ENCODE measurements at regions not wholly inside any gene's neighbourhood (a gene's known extent, or its start where the extent isn't known, plus 50 kb on each side); places are given as distances from the start of the nearest gene placed in this dataset.
A peak's percentile ranks its signal among the peaks of the same experiment; 100 is the strongest.

- H3K9me3 ChIP-seq (ENCODE audit: control insufficient read depth, low read length) = no peaks in the 10 kb centered on the region
- H3K27me3 ChIP-seq (ENCODE audit: control insufficient read depth, insufficient read depth) = no peaks in the 10 kb centered on the region
- no peak for DNase-seq
- no peaks in the 10 kb centered on the region for H3K4me1 ChIP-seq (ENCODE audit: control insufficient read depth, insufficient read depth, low read length)
- intact Hi-C loops (cut with DNase I) = no loop called here
- no peak overlapping the region for H3K27ac ChIP-seq (ENCODE audit: low read length)
- H3K4me3 ChIP-seq (ENCODE audit: low read length) = no peak overlapping the region
- WGBS = 50% methylated on average over 2 of the region's 2 CpGs
- no peak for ATAC-seq
Observed at GRCh38 chr2:181771356-181771755, 91.0 kb upstream of the NEUROD1 start.

DNA sequence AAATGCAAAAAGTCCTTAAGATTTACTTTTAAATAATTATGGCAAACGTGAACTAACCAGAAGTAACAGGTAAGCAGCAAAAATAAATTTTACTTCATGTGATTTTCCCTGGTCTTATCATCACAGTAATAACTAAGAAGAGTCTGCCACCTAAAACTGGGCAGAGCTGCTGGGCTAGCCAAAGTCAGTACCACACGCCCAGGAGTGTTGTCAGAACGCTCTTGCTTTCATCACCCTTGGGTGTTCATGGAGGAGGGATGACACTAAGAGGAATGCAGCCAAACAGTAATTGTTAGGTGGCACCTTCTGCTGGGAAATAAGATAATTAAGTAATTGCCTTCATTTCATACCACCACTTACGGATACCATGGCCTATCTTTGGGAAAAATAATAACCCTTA, 92.0 kb upstream of the NEUROD1 start:
- no peaks in the 10 kb centered on the region for H3K9me3 ChIP-seq (ENCODE audit: control insufficient read depth, low read length)
- H3K27me3 ChIP-seq (ENCODE audit: control insufficient read depth, insufficient read depth) = no peaks in the 10 kb centered on the region
- WGBS = 72% methylated on average over 4 of the region's 4 CpGs
- H3K4me3 ChIP-seq (ENCODE audit: low read length) = no peak overlapping the region
- no peaks in the 10 kb centered on the region for H3K4me1 ChIP-seq (ENCODE audit: control insufficient read depth, insufficient read depth, low read length)
- no peak overlapping the region for H3K27ac ChIP-seq (ENCODE audit: low read length)
- intact Hi-C loops (cut with DNase I) = no loop called here
- DNase-seq = peak in 1 of 3 donors; percentile 37
- ATAC-seq = peak; percentile 84 to 92

DNA sequence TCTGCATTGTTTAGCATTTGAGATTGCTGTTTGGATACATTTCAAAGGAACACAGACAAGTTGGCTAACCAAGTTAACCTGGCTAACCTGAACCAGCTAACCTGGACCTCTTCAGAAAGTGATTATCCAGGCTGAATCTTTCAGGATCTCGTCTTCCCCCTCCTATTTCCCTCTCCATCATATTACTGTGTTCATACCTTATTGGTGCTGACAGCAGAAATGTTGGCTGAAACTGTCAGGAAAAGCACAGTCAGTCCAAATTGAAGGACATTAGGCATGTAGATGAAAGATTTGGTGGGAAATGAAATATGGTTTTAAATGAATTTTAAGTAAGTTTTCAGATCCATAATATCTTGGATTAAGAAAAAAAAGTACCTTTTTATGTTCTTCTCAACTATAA, 92.5 kb upstream of the NEUROD1 start:
- DNase-seq = no peak
- no peak overlapping the region for H3K4me3 ChIP-seq (ENCODE audit: low read length)
- H3K4me1 ChIP-seq (ENCODE audit: control insufficient read depth, insufficient read depth, low read length) = no peaks in the 10 kb centered on the region
- H3K27ac ChIP-seq (ENCODE audit: low read length) = no peak overlapping the region
- peak in 1 of 2 donors; percentile 51 for ATAC-seq
- H3K9me3 ChIP-seq (ENCODE audit: control insufficient read depth, low read length) = no peaks in the 10 kb centered on the region
- 54% methylated on average over 1 of the region's 1 CpG for WGBS
- intact Hi-C loops (cut with DNase I) = no loop called here
- no peaks in the 10 kb centered on the region for H3K27me3 ChIP-seq (ENCODE audit: control insufficient read depth, insufficient read depth)

GRCh38 chr2:181774685-181775084, 94.4 kb upstream of the NEUROD1 start:
- intact Hi-C loops (cut with DNase I) = no loop called here

DNA sequence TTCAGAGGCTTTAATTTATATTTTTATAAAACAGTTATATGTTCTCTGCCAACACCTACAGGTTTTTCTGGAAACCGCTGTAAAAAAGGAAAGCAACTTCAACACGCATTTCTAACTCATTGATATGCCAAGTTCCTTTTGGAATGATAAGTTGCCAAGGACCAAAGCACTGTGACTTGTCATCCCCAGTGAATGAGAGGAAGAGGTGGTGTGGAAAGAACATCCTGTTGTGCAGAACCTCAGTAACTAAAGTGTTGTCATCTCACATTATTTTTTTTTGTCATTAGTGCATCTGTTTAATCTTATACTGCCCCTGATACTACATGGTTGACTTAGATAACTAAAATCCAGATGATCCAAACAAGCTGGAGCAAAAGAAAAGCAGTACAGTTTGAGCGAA, 96.0 kb upstream of the NEUROD1 start:
- no peak overlapping the region for H3K4me3 ChIP-seq (ENCODE audit: low read length)
- DNase-seq (no peak), ATAC-seq (peak; percentile 30 to 79)
- no peaks in the 10 kb centered on the region for H3K9me3 ChIP-seq (ENCODE audit: control insufficient read depth, low read length)
- intact Hi-C loops (cut with DNase I) = no loop called here
- no peak overlapping the region for H3K27ac ChIP-seq (ENCODE audit: low read length)
- no peaks in the 10 kb centered on the region for H3K4me1 ChIP-seq (ENCODE audit: control insufficient read depth, insufficient read depth, low read length)
- H3K27me3 ChIP-seq (ENCODE audit: control insufficient read depth, insufficient read depth) = no peaks in the 10 kb centered on the region
- WGBS = 46% methylated on average over 3 of the region's 3 CpGs

More at GRCh38 chr2:181774685-181775084, 94.4 kb upstream of the NEUROD1 start:
- Histone ChIP-seq H3K27ac (ENCODE audit: low read length) (no peak overlapping the region), H3K4me1 (ENCODE audit: control insufficient read depth, insufficient read depth, low read length) (no peaks in the 10 kb centered on the region), H3K9me3 (ENCODE audit: control insufficient read depth, low read length) (no peaks in the 10 kb centered on the region), H3K27me3 (ENCODE audit: control insufficient read depth, insufficient read depth) (no peaks in the 10 kb centered on the region), H3K4me3 (ENCODE audit: low read length) (no peak overlapping the region)
- WGBS = 90% methylated on average over 4 of the region's 4 CpGs
- ATAC-seq (no peak), DNase-seq (no peak)

- 76% methylated on average over 3 of the region's 3 CpGs for WGBS
- intact Hi-C loops (cut with DNase I) = no loop called here
- no peak overlapping the region for H3K27ac ChIP-seq (ENCODE audit: low read length)
- no peak overlapping the region for H3K4me3 ChIP-seq (ENCODE audit: low read length)
- no peak for DNase-seq
- H3K27me3 ChIP-seq (ENCODE audit: control insufficient read depth, insufficient read depth) = no peaks in the 10 kb centered on the region
- no peaks in the 10 kb centered on the region for H3K4me1 ChIP-seq (ENCODE audit: control insufficient read depth, insufficient read depth, low read length)
- ATAC-seq = no peak
- H3K9me3 ChIP-seq (ENCODE audit: control insufficient read depth, low read length) = no peaks in the 10 kb centered on the region
Observed at GRCh38 chr2:181777734-181778133, 97.4 kb upstream of the NEUROD1 start.

DNA sequence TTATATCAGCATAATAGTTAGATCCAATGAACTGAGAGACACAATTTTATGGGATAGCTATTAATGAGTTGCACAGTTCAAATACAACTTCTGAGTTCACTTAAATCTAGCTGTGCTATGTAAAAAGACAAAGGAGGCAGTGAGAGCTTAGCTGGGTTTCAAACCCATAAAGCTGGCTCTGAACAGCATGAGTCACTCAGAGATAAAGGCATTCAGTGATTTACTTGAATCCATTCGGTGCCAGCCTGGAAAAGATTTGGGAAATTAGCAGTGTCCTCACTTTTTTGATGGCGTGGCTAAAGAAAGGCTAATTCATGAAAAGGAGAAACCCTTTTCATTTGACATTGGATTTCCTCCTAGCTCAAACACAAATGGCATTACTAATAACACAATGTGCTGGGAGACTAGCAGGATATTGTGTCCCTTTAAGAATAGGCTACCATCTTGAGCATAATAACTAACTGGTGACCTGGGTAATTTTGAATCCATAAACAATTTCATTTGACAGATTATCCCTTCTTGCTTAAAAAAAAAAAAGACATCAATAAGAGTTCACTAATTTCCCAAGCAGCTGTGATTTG, 98.4 kb upstream of the NEUROD1 start:
- ATAC-seq = peak in 1 of 2 donors; percentile 34
- no peak overlapping the region for H3K27ac ChIP-seq (ENCODE audit: low read length)

DNA sequence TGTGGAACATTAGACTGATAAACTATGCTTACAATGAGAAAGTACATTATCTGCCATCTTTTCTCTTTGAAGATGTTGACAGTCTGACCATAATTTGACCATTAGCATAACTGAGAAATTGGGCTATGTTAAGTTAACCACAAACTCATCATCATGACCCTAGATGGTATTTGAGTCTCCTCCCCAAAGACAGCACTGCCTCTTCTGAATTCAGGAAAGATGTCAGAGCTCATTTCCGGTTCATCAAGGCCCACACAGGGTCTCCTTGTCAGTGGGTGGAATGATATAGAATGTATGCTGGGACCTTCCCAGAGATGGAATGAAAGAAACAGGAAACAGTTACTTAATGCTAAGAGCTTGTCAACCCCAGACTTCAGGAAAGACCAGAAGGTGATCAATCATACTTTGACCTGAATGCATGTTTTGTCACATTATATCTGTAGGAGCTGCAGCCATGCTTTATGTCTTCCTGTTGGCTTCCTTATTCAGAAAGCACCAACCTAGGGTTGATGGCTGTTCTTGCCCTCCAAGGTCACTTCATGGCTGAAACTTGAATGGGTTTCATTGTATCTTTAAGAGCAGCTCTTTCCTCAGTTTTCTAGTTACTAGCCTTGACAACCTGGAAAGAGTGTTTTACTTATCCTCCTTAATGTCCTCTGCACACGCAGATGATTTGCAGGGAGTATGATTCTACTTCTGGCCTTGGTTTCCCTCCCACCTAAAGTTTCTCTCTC, 99.1 kb upstream of the NEUROD1 start:
- intact Hi-C loops (cut with DNase I) = no loop called here
- no peaks in the 10 kb centered on the region for H3K27me3 ChIP-seq (ENCODE audit: control insufficient read depth, insufficient read depth)
- ATAC-seq (no peak), DNase-seq (no peak)
- no peak overlapping the region for H3K27ac ChIP-seq (ENCODE audit: low read length)
- H3K4me3 ChIP-seq (ENCODE audit: low read length) = no peak overlapping the region
- 55% methylated on average over 2 of the region's 2 CpGs for WGBS
- H3K9me3 ChIP-seq (ENCODE audit: control insufficient read depth, low read length) = no peaks in the 10 kb centered on the region
- H3K4me1 ChIP-seq (ENCODE audit: control insufficient read depth, insufficient read depth, low read length) = no peaks in the 10 kb centered on the region

More for the DNA sequence above, 98.4 kb upstream of the NEUROD1 start:
- Histone ChIP-seq H3K27me3 (ENCODE audit: control insufficient read depth, insufficient read depth) (no peaks in the 10 kb centered on the region), H3K4me3 (ENCODE audit: low read length) (no peak overlapping the region), H3K9me3 (ENCODE audit: control insufficient read depth, low read length) (no peaks in the 10 kb centered on the region), H3K4me1 (ENCODE audit: control insufficient read depth, insufficient read depth, low read length) (no peaks in the 10 kb centered on the region)
- no peak for DNase-seq
- intact Hi-C loops (cut with DNase I) = no loop called here
- 73% methylated on average over 2 of the region's 2 CpGs for WGBS

DNA sequence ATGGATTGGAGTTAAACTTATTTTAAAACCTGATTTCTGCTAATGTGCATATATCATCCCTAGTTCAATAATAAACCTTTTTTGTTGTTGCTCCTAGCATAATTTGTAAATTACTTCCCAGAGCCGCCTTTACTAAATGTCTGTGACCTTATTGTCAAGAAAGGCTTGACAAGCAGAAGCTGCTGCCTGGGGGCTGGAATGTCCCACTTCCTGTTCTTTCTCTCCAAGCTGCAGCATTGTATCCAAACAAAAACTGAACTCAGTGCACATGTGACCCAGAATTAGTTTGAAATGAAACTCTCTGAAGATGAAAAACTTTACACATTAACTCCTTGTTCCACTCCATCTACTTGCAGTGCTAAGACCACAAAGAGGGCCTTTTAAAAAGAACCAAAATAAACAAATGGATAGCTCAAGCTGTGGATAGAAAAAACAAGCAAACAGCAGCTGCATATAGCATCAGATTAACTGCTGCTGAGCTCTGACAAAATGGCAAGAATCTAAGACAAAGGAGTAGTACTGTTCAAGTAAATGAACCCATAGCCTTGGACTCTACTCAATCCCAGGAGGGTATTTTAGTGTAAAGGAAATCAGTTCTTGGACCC, 99.8 kb upstream of the NEUROD1 start:
- peak in 1 of 3 donors; percentile 33 for DNase-seq
- H3K4me1 ChIP-seq (ENCODE audit: control insufficient read depth, insufficient read depth, low read length) = no peaks in the 10 kb centered on the region
- intact Hi-C loops (cut with DNase I) = no loop called here
- no peaks in the 10 kb centered on the region for H3K27me3 ChIP-seq (ENCODE audit: control insufficient read depth, insufficient read depth)
- no peaks in the 10 kb centered on the region for H3K9me3 ChIP-seq (ENCODE audit: control insufficient read depth, low read length)
- H3K27ac ChIP-seq (ENCODE audit: low read length) = no peak overlapping the region
- ATAC-seq = no peak
- no peak overlapping the region for H3K4me3 ChIP-seq (ENCODE audit: low read length)
- 42% methylated on average over 1 of the region's 1 CpG for WGBS

GRCh38 chr2:181780657-181781056, 100.3 kb upstream of the NEUROD1 start:
- Histone ChIP-seq H3K9me3 (ENCODE audit: control insufficient read depth, low read length) (no peaks in the 10 kb centered on the region), H3K4me1 (ENCODE audit: control insufficient read depth, insufficient read depth, low read length) (no peaks in the 10 kb centered on the region), H3K4me3 (ENCODE audit: low read length) (no peak overlapping the region), H3K27me3 (ENCODE audit: control insufficient read depth, insufficient read depth) (no peaks in the 10 kb centered on the region), H3K27ac (ENCODE audit: low read length) (no peak overlapping the region)
- DNase-seq = no peak
- intact Hi-C loops (cut with DNase I) = no loop called here
- ATAC-seq = no peak

DNA sequence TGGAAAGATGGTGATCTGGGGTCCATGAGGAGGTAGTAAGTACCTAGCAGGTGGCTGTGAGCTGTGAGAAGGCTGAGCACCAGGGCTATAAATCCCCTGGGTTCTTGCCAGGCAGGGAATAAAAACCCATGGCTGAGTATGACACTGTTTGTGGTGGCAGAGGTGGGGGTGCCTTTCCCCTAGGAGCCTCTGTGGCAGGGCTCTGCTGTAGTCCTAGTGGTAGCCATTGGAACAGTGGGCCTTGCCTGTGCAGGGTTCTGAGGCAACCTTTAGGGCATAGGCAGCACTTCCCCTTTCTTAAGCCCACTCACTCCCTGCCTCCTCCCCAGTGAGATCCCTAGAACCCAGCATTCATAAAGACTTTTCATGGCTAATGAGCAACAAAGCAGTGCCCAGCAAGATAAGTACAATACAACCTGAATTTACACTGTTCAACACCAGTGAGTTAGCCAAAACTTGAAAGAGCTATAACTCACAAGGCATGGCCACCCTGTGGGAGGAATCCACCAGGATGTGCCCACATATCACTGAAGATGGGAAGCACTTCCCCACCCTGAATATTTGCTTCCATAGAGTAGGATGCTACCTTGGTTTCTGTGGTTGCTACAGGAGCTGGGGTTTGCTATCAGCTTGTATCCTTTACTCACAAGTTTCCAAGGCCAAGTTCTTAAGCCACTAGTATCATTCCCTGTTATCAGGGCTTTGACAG, 100.9 kb upstream of the NEUROD1 start:
- ATAC-seq = no peak
- no peaks in the 10 kb centered on the region for H3K9me3 ChIP-seq (ENCODE audit: control insufficient read depth, low read length)

More for the DNA sequence above, 100.9 kb upstream of the NEUROD1 start:
- Histone ChIP-seq H3K4me3 (ENCODE audit: low read length) (no peak overlapping the region), H3K27me3 (ENCODE audit: control insufficient read depth, insufficient read depth) (no peaks in the 10 kb centered on the region), H3K27ac (ENCODE audit: low read length) (no peak overlapping the region), H3K4me1 (ENCODE audit: control insufficient read depth, insufficient read depth, low read length) (no peaks in the 10 kb centered on the region)
- intact Hi-C loops (cut with DNase I) = no loop called here
- DNase-seq = no peak

All from right cardiac atrium (tissue), 5 donors.